HG03095 (cell line): ENCODE measurements at regions not wholly inside any gene's neighbourhood (a gene's known extent, or its start where the extent isn't known, plus 50 kb on each side); places are given as distances from the start of the nearest gene placed in this dataset.

Source experiments
- ATAC-seq: cut with Tn5 transposase; IDR thresholded peaks from one replicate; pipeline ENCODE4 v1.9.1; 2021; ENCODE audit warnings: moderate library complexity; ENCODE audit not compliant: unreplicated experiment

- no peak for ATAC-seq
Observed at GRCh38 chr9:79176014-79176697, 395.6 kb upstream of the TLE4 start.

DNA sequence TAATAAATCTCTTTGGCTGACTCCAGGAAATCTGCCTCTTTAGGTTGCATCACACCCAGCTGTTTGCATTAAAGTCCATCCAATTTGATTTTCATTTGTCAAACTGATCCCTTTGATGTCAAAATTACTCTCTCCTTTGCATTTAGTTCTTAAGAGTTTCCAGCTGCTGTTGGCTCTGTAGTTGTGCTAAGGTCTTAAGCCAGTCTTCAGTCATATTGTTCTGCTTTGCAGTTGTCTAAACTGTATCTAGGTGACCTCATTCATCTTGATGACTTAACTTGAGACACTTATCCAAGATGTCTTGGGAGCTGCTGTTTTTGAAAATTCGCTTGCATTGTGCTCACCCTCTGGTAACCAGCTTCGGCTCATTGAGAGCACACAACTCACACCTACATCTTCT is 386.9 kb upstream of the TLE4 start:
- no peak for ATAC-seq

DNA sequence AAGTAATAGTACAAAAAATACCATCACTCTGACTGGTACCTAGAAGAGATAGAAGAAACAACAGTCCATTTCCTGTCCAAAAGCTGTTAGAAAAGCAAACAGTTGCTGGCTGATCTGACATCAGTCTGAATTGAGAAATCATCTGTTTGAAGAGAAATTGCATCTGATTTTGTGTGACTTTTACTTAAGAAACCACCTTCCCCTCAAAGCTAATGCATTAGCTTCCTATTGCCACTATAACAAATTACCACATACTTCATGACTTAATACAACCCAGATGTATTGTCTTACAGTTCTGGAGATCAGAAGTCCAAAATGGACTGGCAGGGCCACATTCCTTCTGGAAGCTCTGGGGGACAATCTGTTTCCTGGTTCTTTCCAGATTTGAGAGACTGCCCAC is 385.9 kb upstream of the TLE4 start:
- no peak for ATAC-seq

- no peak for ATAC-seq
Observed at GRCh38 chr9:79189511-79189924, 382.2 kb upstream of the TLE4 start.

- no peak for ATAC-seq
Observed at GRCh38 chr9:79193001-79193400, 378.8 kb upstream of the TLE4 start.

GRCh38 chr9:79193501-79194223 is 378.1 kb upstream of the TLE4 start:
- ATAC-seq = no peak

GRCh38 chr9:79195879-79196278 is 375.9 kb upstream of the TLE4 start:
- no peak for ATAC-seq

GRCh38 chr9:79196606-79197005 is 375.2 kb upstream of the TLE4 start:
- no peak for ATAC-seq

DNA sequence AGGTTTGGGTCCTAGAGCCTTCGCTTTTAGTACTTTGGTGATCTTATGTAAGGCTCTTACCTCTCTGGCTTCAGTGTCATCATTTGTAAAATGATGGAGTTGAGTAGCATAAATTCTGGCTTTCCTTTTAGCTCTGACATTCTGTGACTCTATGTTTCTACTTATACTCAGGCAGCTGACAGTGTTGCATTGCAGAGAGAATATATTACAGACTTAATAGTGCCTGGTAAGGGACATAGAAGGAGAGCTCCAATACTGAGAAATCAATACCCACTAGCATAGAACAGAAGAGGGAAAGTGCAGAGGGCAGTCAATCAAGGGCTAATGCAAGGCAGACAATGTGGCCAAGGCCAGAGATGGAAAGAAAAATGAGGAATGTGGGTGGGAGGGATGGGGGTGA is 371.4 kb upstream of the TLE4 start:
- ATAC-seq = no peak

DNA sequence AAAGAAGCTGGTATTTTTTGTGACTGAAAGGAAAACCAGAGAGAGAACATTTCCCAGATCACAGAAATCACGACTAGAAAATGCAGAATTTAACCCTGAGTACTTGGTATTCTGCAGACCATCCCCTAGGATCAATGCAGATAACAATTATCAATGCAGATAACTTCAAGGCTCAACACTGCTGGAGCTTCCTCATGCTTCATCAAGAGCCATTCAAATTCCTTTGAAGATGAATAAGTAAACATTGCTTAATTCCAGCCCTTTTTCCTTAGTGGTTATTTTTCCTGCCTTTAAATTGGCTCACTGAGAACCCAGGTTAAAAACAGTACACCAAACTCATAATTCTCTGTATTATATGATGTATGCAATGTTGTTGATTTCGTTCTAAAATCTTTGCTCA is 370.1 kb upstream of the TLE4 start:
- ATAC-seq = no peak

DNA sequence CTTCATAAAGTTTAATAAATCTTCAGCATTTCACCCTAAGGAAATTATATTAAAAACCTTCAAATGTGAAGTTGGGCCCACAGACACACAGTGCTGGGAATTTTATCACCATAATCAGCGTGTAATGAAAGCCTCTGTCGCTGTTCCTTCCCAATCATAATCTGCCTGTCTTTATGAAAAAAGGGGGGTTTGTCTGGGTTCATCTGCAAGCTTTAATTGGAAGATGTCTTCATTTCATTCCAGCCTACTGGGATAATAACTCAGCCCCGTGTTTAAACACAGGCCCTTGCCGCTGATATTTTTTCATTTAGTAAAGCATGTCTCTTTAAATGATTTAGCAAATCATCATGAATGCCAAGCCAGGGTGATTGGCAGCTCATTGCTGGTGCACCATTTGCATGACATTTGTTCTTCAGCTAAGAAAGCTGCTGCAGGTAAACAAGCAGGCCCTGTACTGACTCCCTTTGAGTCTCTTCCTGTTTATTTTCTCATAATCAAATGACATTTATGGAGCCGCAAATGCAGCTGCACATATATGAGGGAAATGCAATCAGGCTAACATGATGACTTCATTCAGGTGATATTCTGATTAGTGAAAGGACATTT is 362.9 kb upstream of the TLE4 start:
- no peak for ATAC-seq

- ATAC-seq = no peak
Observed at GRCh38 chr9:79210541-79211243, 361.1 kb upstream of the TLE4 start.

DNA sequence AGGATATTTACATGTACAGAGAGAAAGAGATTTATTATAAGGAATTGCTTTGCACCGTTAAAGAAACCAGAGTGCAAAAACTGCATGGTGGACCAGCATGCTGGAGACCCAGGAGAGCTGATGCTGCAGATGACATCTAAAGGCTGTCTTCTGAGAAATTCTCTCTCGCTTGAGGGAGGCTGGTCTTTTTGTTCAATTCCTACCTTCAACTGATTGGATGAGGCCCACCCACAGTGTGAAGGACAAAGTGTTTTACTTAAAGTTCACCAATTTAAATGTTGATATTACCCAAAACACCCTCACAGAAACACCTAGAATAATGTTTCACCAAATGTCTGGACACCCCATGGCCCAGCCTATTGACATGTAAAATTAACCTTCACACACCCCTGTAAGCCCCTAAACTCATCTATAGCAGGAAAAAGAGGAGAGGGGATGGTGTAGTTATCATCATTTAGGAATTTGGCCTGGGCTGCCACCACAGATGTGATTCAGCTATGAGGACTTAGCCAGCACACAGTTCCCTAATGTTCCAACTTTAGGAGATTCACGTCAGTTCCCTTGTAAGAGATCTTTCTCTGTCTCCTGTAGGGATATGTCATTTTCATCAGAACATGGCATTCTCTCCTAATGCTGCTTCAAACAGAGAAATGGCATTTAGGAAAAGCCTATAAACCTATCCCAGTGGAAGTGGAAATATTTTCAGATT is 358.2 kb upstream of the TLE4 start:
- no peak for ATAC-seq

- no peak for ATAC-seq
Observed at GRCh38 chr9:79215821-79216220, 355.9 kb upstream of the TLE4 start.

DNA sequence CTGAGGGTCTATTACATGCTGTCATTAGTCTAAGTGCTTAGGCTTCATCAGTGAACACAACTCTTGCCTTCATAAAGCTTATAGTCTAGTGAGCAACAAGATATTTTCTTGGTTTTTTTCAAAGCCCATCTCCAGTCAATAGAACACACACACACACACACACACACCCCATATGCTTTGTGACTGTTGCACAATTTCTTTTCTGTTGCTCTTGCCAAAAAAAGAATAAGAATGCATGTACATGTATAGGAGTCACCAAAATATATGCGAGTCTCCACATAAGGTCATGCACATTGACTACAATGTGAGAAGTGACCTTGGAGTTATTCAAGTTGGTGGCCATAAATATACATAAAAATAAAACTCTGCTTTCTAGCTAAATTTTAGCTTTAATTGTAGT is 351.5 kb upstream of the TLE4 start:
- ATAC-seq = no peak

- no peak for ATAC-seq
Observed at GRCh38 chr9:79220666-79221065, 351.1 kb upstream of the TLE4 start.

- no peak for ATAC-seq
Observed at GRCh38 chr9:79221084-79221483, 350.7 kb upstream of the TLE4 start.

DNA sequence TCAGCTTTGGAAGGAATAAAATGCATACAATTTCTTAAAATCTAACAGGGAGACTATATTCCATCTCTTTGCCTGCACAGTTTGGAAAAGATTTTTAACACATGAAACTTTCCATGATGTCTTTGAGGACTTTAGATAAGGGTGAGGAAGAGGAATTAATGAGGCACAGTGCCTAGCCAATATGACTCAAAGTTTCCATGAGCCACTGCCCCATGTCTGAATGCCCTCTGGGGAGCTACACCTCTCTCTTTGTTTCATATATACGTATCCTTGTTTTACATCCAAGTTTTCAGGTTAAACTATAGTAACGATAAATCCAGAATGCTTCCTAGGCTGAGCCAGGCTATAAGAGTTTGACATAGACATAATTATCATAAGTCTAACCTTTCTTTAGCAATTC is 349.3 kb upstream of the TLE4 start:
- no peak for ATAC-seq

DNA sequence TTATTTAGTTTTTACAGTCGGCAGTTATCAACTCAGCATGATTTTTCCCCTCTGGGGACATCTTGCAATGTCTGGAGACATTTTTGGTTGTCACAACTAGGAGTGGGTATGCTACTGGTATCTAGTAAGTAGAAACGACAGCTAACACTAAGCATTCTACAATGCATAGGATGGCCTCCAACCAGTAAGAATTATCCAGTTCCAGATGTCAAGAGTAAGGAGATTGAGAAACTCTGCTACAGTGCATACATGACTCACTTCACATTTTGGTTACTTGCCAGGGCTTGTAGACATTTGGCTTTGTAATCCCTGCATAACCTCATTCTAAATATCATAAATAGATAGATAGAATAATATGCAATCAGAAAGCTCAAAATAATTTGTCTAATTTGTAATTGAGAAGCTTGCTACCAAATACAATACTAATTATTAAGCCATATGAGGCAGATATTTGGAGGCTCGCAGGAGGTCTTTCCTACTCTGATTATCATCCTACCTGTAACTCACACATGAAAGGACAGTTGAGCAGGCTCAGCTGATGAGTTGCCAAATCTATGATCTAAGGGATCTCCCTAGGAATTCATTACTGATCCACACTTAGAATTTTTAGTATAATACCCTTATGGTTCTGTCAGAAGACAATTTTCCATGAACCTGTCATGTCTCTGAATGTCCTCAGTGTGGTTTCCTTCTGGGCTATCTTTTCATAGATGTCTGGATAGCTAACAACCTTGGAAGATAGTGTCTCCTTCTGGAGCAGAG is 346.9 kb upstream of the TLE4 start:
- ATAC-seq = no peak

- no peak for ATAC-seq
Observed at GRCh38 chr9:79233542-79233941, 338.2 kb upstream of the TLE4 start.
